ENCODE measurements at regions not wholly inside any gene's neighbourhood (a gene's known extent, or its start where the extent isn't known, plus 50 kb on each side); places are given as distances from the start of the nearest gene placed in this dataset.

- TF ChIP-seq YY1 (IDR thresholded peaks at IDR 0.05; ENCODE audit: low read depth, low read length): no peak
- peak; percentile 94 for TF ChIP-seq GATAD2B (conservative IDR thresholded peaks at IDR 0.05; ENCODE audit: low read depth)
- no peak for TF ChIP-seq MYC (IDR thresholded peaks at IDR 0.05; ENCODE audit: insufficient read depth, insufficient read length, insufficient replicate concordance, low read length, severe bottlenecking)
- TF ChIP-seq CUX1 (IDR thresholded peaks at IDR 0.05; ENCODE audit: insufficient replicate concordance, low read depth, low read length): peak; percentile 85
- TF ChIP-seq SUZ12 (IDR thresholded peaks at IDR 0.05; ENCODE audit: unreplicated experiment): no peak
- no peak for TF ChIP-seq IRF3 (IDR thresholded peaks at IDR 0.05)
- no peak for TF ChIP-seq ZSCAN29 (IDR thresholded peaks at IDR 0.05)
- TF ChIP-seq NFYB (IDR thresholded peaks at IDR 0.05; ENCODE audit: insufficient read depth, low read depth, low read length): no peak
- peak; percentile 53; the same call in 1 of the 2 replicates for TF ChIP-seq NR2F1 (conservative IDR thresholded peaks at IDR 0.05)
- 0 out of 2 replicates have a peak, but pooled peaks have one; percentile 13 for TF ChIP-seq ATF7 (IDR thresholded peaks at IDR 0.05; ENCODE audit: low read depth)
- peak; percentile 56; the same call in 1 of the 2 replicates for TF ChIP-seq RB1 (IDR thresholded peaks at IDR 0.05; ENCODE audit: borderline replicate concordance)
- TF ChIP-seq BCL3 (IDR thresholded peaks at IDR 0.05; ENCODE audit: borderline replicate concordance, insufficient read depth, low read depth, low read length, poor library complexity, severe bottlenecking): peak; percentile 95
These were observed 171.1 kb upstream of the TLE3 start (continued) for GRCh38 chr15:70268698-70269251.
